WTC11 (cell line): ENCODE measurements at regions not wholly inside any gene's neighbourhood (a gene's known extent, or its start where the extent isn't known, plus 50 kb on each side); places are given as distances from the start of the nearest gene placed in this dataset.

ENCODE experiments used
- ATAC-seq: fragments of 200-7000 bp; cut with Tn5 transposase; 2 replicates; pipeline ENCODE4 v1.10.0; 2021; ENCODE audit warnings: mild to moderate bottlenecking, moderate library complexity
- CTCF ChIA-PET: fragments of 300-600 bp; sonication (Branson Sonifier 250); formaldehyde crosslinking; loops from one replicate; lab custom pipeline; 2021; ENCODE audit warnings: antibody characterized with exemption; lab: Charles Lee
- POLR2A ChIA-PET: fragments of 350-600 bp; sonication (Branson Sonifier 250); formaldehyde crosslinking; loops from one replicate; lab custom pipeline; 2021; ENCODE audit warnings: antibody characterized with exemption; lab: Charles Lee
- DNase-seq: peaks from one replicate; pipeline ENCODE4 v3.0.0; 2021; ENCODE audit warnings: low spot score
- H3K27ac Mint-ChIP-seq: 2 replicates; pipeline ENCODE4 v1.8.0; 2021; ENCODE audit warnings: mixed read lengths
- H3K27me3 Mint-ChIP-seq: 2 replicates; pipeline ENCODE4 v1.8.0; 2021; ENCODE audit warnings: low read depth, mild to moderate bottlenecking, moderate library complexity, mixed read lengths
- H3K36me3 Mint-ChIP-seq: 2 replicates; pipeline ENCODE4 v1.8.0; 2021; ENCODE audit warnings: mixed read lengths
- H3K4me1 Mint-ChIP-seq: 2 replicates; pipeline ENCODE4 v1.8.0; 2022; ENCODE audit warnings: mixed read lengths
- H3K4me3 Mint-ChIP-seq: 2 replicates; pipeline ENCODE4 v1.8.0; 2021; ENCODE audit warnings: mild to moderate bottlenecking, moderate library complexity, mixed read lengths
- H3K9me3 Mint-ChIP-seq: 2 replicates; pipeline ENCODE4 v1.8.0; 2021; ENCODE audit warnings: mixed read lengths
- CBFB ChIP-seq: sonication (generic); formaldehyde crosslinking; IDR thresholded peaks from 2 replicates; pipeline ENCODE4 v1.8.1; 2022; ENCODE audit warnings: mild to moderate bottlenecking, low read depth, missing genetic modification reagents
- CREM ChIP-seq: sonication (generic); formaldehyde crosslinking; IDR thresholded peaks from 2 replicates; pipeline ENCODE4 v1.8.1; 2022; ENCODE audit warnings: mild to moderate bottlenecking, missing genetic modification reagents, moderate library complexity
- EMX1 ChIP-seq: fragments of 250-450 bp; sonication (Bioruptor Pico); IDR thresholded peaks from 2 replicates; pipeline ENCODE4 v1.8.0; 2021; ENCODE audit warnings: mild to moderate bottlenecking
- FOXK1 ChIP-seq: sonication (generic); formaldehyde crosslinking; IDR thresholded peaks from 2 replicates; pipeline ENCODE4 v1.8.0; 2022; ENCODE audit warnings: mild to moderate bottlenecking, moderate library complexity, missing genetic modification reagents
- FOXP1 ChIP-seq: sonication (generic); formaldehyde crosslinking; IDR thresholded peaks from 2 replicates; pipeline ENCODE4 v1.8.0; 2022; ENCODE audit warnings: missing genetic modification reagents, mild to moderate bottlenecking, moderate library complexity, borderline replicate concordance
- GRHL2 ChIP-seq: fragments of 250-450 bp; sonication (Bioruptor Pico); IDR thresholded peaks from 2 replicates; pipeline ENCODE4 v1.8.0; 2022; ENCODE audit warnings: mild to moderate bottlenecking, moderate library complexity; ENCODE audit not compliant: insufficient replicate concordance, severe bottlenecking
- HMGA2 ChIP-seq: fragments of 250-450 bp; sonication (Bioruptor Pico); IDR thresholded peaks from 2 replicates; pipeline ENCODE4 v1.4.0; 2021; ENCODE audit warnings: mild to moderate bottlenecking, moderate library complexity
- NFE2L1 ChIP-seq: sonication (generic); formaldehyde crosslinking; IDR thresholded peaks from 2 replicates; pipeline ENCODE4 v1.8.1; 2023; ENCODE audit warnings: missing genetic modification reagents
- NR2C2 ChIP-seq: sonication (generic); formaldehyde crosslinking; IDR thresholded peaks from 2 replicates; pipeline ENCODE4 v1.8.0; 2022; ENCODE audit warnings: mild to moderate bottlenecking, missing genetic modification reagents
- NR3C1 ChIP-seq: sonication (generic); formaldehyde crosslinking; conservative IDR thresholded peaks from 2 replicates; pipeline ENCODE4 v1.8.1; 2023; ENCODE audit warnings: low read depth, mild to moderate bottlenecking, missing genetic modification reagents
- RORB ChIP-seq: fragments of 250-450 bp; sonication (Bioruptor Pico); IDR thresholded peaks from 2 replicates; pipeline ENCODE4 v1.9.0; 2021; ENCODE audit warnings: mild to moderate bottlenecking
- TEAD4 ChIP-seq: sonication (generic); formaldehyde crosslinking; IDR thresholded peaks from 2 replicates; pipeline ENCODE4 v1.8.0; 2022; ENCODE audit warnings: mild to moderate bottlenecking, missing genetic modification reagents
- TP53 ChIP-seq: sonication (generic); formaldehyde crosslinking; IDR thresholded peaks from 2 replicates; pipeline ENCODE4 v1.8.1; 2023; ENCODE audit warnings: mild to moderate bottlenecking, missing genetic modification reagents
- ZNF121 ChIP-seq: sonication (generic); formaldehyde crosslinking; IDR thresholded peaks from 2 replicates; pipeline ENCODE4 v1.8.0; 2023; ENCODE audit warnings: missing genetic modification reagents
- ZNF138 ChIP-seq: sonication (generic); formaldehyde crosslinking; conservative IDR thresholded peaks from 2 replicates; pipeline ENCODE4 v1.8.1; 2022; ENCODE audit warnings: mild to moderate bottlenecking, moderate library complexity, missing genetic modification reagents
- ZNF317 ChIP-seq: sonication (generic); formaldehyde crosslinking; IDR thresholded peaks from 2 replicates; pipeline ENCODE4 v1.8.1; 2023; ENCODE audit warnings: low read depth, mild to moderate bottlenecking, moderate library complexity, missing genetic modification reagents, borderline replicate concordance
- TF ChIP-seq, protein P1 (sequence below): fragments of 250-450 bp; sonication (Bioruptor Pico); IDR thresholded peaks from 2 replicates; pipeline ENCODE4 v1.8.0; 2021; ENCODE audit warnings: mild to moderate bottlenecking
- TF ChIP-seq, protein P2 (sequence below): fragments of 250-450 bp; sonication (Bioruptor Pico); IDR thresholded peaks from 2 replicates; pipeline ENCODE4 v1.9.0; 2021; ENCODE audit warnings: mild to moderate bottlenecking
- TF ChIP-seq, protein P3 (sequence below): sonication (generic); formaldehyde crosslinking; conservative IDR thresholded peaks from 2 replicates; pipeline ENCODE4 v1.8.1; 2022; ENCODE audit warnings: mild to moderate bottlenecking, missing genetic modification reagents
- TF ChIP-seq, protein P4 (sequence below): sonication (generic); formaldehyde crosslinking; IDR thresholded peaks from 2 replicates; pipeline ENCODE4 v1.8.1; 2023; ENCODE audit warnings: mild to moderate bottlenecking, missing genetic modification reagents, moderate library complexity
- TF ChIP-seq, protein P5 (sequence below): fragments of 250-450 bp; sonication (Bioruptor Pico); conservative IDR thresholded peaks from 2 replicates; pipeline ENCODE4 v1.9.0; 2021; ENCODE audit warnings: mild to moderate bottlenecking
- TF ChIP-seq, protein P6 (sequence below): fragments of 200-600 bp; IDR thresholded peaks from 2 replicates; pipeline ENCODE4 v1.8.0; 2022; ENCODE audit warnings: antibody characterized with exemption

DNA sequence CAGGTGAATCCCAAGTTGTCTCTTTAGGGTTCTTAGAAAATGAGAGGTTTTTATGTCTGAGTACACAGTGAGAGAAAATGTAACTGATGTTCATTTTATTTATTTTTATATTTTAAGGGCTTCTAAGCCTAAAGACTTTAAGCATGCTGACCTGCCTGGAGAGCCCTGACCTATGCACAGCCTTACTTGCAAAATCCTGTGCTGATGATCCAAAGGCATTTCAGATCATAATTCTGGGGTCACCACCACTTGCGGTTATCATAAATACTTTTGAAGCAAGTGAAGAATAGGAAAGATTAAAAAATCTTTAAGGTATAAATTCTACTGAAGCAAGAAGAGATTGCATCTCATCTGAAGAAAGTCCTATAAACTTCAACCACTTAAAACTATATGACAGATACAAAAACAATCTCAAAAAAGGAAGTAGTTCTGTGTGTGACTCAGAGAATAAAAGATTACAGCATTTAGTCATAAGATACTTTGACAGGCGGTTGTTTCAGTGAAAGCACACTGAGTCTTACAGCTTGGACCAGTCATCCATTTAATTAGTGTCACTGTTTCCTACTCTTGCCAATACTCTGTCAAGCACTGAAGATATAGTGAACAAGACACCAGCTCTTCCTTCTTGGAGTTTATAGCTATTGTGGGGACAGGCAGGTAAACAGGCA lies 245.2 kb upstream of the DIPK2B start:
- Mint-ChIP-seq H3K9me3 (no peaks in the 10 kb centered on the region), H3K4me1 (peaks cover 8% of the 10 kb centered on the region), H3K4me3 (no peak overlapping the region), H3K36me3 (no peaks in the 10 kb centered on the region), H3K27me3 (peaks cover 2% of the 10 kb centered on the region; the same call in 1 of the 2 replicates), H3K27ac (no peak overlapping the region)
- no peak for DNase-seq
- ChIA-PET CTCF (no interaction called here), POLR2A (no interaction called here)
- ATAC-seq, result no peak
- TF ChIP-seq EMX1 (CRISPR knock-in tag) (no peak), TEAD4 (CRISPR knock-in tag) (no peak), NFE2L1 (no peak), CBFB (CRISPR knock-in tag) (no peak), NR3C1 (CRISPR knock-in tag) (no peak), NR2C2 (no peak), GRHL2 (no peak), ZNF121 (CRISPR knock-in tag) (no peak), ZNF317 (no peak), ZNF138 (CRISPR knock-in tag) (no peak), FOXK1 (no peak)
- TF ChIP-seq, protein P1, sequence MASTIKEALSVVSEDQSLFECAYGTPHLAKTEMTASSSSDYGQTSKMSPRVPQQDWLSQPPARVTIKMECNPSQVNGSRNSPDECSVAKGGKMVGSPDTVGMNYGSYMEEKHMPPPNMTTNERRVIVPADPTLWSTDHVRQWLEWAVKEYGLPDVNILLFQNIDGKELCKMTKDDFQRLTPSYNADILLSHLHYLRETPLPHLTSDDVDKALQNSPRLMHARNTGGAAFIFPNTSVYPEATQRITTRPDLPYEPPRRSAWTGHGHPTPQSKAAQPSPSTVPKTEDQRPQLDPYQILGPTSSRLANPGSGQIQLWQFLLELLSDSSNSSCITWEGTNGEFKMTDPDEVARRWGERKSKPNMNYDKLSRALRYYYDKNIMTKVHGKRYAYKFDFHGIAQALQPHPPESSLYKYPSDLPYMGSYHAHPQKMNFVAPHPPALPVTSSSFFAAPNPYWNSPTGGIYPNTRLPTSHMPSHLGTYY (CRISPR knock-in tag), result no peak
- TF ChIP-seq, protein P2, sequence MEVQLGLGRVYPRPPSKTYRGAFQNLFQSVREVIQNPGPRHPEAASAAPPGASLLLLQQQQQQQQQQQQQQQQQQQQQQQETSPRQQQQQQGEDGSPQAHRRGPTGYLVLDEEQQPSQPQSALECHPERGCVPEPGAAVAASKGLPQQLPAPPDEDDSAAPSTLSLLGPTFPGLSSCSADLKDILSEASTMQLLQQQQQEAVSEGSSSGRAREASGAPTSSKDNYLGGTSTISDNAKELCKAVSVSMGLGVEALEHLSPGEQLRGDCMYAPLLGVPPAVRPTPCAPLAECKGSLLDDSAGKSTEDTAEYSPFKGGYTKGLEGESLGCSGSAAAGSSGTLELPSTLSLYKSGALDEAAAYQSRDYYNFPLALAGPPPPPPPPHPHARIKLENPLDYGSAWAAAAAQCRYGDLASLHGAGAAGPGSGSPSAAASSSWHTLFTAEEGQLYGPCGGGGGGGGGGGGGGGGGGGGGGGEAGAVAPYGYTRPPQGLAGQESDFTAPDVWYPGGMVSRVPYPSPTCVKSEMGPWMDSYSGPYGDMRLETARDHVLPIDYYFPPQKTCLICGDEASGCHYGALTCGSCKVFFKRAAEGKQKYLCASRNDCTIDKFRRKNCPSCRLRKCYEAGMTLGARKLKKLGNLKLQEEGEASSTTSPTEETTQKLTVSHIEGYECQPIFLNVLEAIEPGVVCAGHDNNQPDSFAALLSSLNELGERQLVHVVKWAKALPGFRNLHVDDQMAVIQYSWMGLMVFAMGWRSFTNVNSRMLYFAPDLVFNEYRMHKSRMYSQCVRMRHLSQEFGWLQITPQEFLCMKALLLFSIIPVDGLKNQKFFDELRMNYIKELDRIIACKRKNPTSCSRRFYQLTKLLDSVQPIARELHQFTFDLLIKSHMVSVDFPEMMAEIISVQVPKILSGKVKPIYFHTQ (CRISPR knock-in tag), result no peak
- TF ChIP-seq, protein P3, sequence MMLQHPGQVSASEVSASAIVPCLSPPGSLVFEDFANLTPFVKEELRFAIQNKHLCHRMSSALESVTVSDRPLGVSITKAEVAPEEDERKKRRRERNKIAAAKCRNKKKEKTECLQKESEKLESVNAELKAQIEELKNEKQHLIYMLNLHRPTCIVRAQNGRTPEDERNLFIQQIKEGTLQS (CRISPR knock-in tag), result no peak
- TF ChIP-seq, protein P4, sequence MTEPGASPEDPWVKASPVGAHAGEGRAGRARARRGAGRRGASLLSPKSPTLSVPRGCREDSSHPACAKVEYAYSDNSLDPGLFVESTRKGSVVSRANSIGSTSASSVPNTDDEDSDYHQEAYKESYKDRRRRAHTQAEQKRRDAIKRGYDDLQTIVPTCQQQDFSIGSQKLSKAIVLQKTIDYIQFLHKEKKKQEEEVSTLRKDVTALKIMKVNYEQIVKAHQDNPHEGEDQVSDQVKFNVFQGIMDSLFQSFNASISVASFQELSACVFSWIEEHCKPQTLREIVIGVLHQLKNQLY (CRISPR knock-in tag), result no peak
- TF ChIP-seq, protein P5, sequence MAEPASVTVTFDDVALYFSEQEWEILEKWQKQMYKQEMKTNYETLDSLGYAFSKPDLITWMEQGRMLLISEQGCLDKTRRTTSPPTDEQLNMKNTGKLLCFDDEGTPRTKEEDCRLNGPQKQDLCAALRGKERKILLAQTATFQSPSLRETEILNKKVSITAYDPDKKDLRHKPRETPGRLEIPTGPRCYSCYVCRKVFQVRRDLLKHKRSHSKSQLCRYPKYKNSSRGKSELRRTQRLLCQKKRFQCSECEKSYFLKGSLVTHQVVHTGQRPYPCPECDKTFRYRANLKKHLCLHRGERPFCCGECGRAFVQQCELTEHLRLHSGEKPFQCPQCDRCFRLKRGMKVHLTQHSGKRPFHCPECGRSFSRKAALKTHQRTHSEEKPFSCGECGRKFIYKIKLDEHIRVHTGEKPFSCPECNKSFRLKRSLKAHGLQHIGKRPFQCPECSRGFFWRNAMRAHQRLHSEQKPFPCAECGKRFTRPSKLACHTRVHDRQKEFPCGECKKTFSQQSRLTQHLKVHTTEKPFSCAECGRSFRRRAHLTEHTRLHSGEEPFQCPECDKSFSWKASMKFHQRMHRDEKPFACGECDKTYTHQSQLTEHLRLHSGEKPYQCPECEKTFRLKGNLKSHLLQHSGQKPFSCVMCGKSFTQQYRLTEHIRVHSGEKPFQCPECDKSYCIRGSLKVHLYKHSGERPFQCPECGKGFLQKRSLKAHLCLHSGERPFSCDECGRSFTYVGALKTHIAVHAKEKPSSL, result no peak

DNA sequence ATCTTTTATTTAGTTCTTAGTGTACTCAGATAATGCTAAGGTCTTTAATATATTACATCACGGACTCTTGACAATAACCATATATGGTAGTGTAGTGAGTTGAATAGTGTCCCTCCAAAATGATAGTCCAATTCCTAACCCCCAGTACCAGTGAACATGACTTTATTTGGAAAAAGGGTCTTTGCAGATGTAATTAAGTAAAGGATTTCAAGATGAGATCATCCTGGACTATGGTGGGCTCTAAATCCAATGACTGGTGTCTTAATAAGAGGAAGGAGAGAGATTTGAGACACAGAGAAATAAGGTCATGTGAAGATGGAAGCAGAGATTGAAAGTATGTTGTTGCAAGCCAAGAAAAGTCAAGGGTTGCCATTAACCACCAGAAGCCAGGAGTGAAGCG lies 236.5 kb upstream of the DIPK2B start:
- H3K9me3 Mint-ChIP-seq, result no peaks in the 10 kb centered on the region
- CTCF ChIA-PET, result no interaction called here
- H3K4me1 Mint-ChIP-seq, result peaks cover 53% of the 10 kb centered on the region
- DNase-seq, result no peak
- ATAC-seq, result no peak
- no peak overlapping the region for H3K4me3 Mint-ChIP-seq
- no peak overlapping the region for H3K27ac Mint-ChIP-seq
- POLR2A ChIA-PET, result no interaction called here
- no peaks in the 10 kb centered on the region for H3K36me3 Mint-ChIP-seq
- H3K27me3 Mint-ChIP-seq, result peaks cover 3% of the 10 kb centered on the region
- no peak for TF ChIP-seq NR3C1 (CRISPR knock-in tag)
- TF ChIP-seq HMGA2 (CRISPR knock-in tag), result no peak
- TF ChIP-seq CBFB (CRISPR knock-in tag), result no peak
- no peak for TF ChIP-seq CREM (CRISPR knock-in tag)
- TF ChIP-seq NFE2L1, result no peak
- TF ChIP-seq, protein P2 (CRISPR knock-in tag), result no peak
- no peak for TF ChIP-seq TP53 (CRISPR knock-in tag)
- TF ChIP-seq RORB (CRISPR knock-in tag), result no peak
- TF ChIP-seq, protein P6, sequence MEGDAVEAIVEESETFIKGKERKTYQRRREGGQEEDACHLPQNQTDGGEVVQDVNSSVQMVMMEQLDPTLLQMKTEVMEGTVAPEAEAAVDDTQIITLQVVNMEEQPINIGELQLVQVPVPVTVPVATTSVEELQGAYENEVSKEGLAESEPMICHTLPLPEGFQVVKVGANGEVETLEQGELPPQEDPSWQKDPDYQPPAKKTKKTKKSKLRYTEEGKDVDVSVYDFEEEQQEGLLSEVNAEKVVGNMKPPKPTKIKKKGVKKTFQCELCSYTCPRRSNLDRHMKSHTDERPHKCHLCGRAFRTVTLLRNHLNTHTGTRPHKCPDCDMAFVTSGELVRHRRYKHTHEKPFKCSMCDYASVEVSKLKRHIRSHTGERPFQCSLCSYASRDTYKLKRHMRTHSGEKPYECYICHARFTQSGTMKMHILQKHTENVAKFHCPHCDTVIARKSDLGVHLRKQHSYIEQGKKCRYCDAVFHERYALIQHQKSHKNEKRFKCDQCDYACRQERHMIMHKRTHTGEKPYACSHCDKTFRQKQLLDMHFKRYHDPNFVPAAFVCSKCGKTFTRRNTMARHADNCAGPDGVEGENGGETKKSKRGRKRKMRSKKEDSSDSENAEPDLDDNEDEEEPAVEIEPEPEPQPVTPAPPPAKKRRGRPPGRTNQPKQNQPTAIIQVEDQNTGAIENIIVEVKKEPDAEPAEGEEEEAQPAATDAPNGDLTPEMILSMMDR, result no peak
- no peak for TF ChIP-seq FOXP1 (CRISPR knock-in tag)
